ENCODE measurements at regions not wholly inside any gene's neighbourhood (a gene's known extent, or its start where the extent isn't known, plus 50 kb on each side); places are given as distances from the start of the nearest gene placed in this dataset.

- no peak for DNase-seq
- Histone ChIP-seq H3K27me3 (ENCODE audit: control insufficient read depth, insufficient read depth, low read length) (no peaks in the 10 kb centered on the region), H3K36me3 (ENCODE audit: control insufficient read depth, insufficient read depth, low read length) (no peaks in the 10 kb centered on the region), H3K4me3 (ENCODE audit: low read length) (no peak overlapping the region), H3K27ac (ENCODE audit: low read length) (no peak overlapping the region), H3K4me1 (ENCODE audit: control insufficient read depth, insufficient read depth, low read length) (no peaks in the 10 kb centered on the region), H3K9me3 (ENCODE audit: control insufficient read depth, low read depth, low read length) (no peaks in the 10 kb centered on the region)
- no CpG with 5 or more reads among the region's 7 CpGs for WGBS (ENCODE audit: insufficient coverage, low lambda C conversion rate)
Observed at GRCh38 chr2:103809415-103809814, 1044.5 kb upstream of the POU3F3 start.

- H3K36me3 ChIP-seq (ENCODE audit: control insufficient read depth, insufficient read depth, low read length): no peaks in the 10 kb centered on the region
- H3K9me3 ChIP-seq (ENCODE audit: control insufficient read depth, low read depth, low read length): no peaks in the 10 kb centered on the region
- H3K4me3 ChIP-seq (ENCODE audit: low read length): no peak overlapping the region
- no peaks in the 10 kb centered on the region for H3K4me1 ChIP-seq (ENCODE audit: control insufficient read depth, insufficient read depth, low read length)
- WGBS (ENCODE audit: insufficient coverage, low lambda C conversion rate): no CpG with 5 or more reads among the region's 7 CpGs
- H3K27ac ChIP-seq (ENCODE audit: low read length): no peak overlapping the region
- no peak for DNase-seq
- H3K27me3 ChIP-seq (ENCODE audit: control insufficient read depth, insufficient read depth, low read length): no peaks in the 10 kb centered on the region
Observed at GRCh38 chr2:103809941-103810441, 1043.9 kb upstream of the POU3F3 start.

GRCh38 chr2:103810875-103811274 is 1043.0 kb upstream of the POU3F3 start:
- H3K27ac ChIP-seq (ENCODE audit: low read length): no peak overlapping the region
- no peak overlapping the region for H3K4me3 ChIP-seq (ENCODE audit: low read length)
- no peaks in the 10 kb centered on the region for H3K27me3 ChIP-seq (ENCODE audit: control insufficient read depth, insufficient read depth, low read length)
- no peak for DNase-seq
- no peaks in the 10 kb centered on the region for H3K4me1 ChIP-seq (ENCODE audit: control insufficient read depth, insufficient read depth, low read length)
- H3K9me3 ChIP-seq (ENCODE audit: control insufficient read depth, low read depth, low read length): no peaks in the 10 kb centered on the region
- no CpG with 5 or more reads among the region's 2 CpGs for WGBS (ENCODE audit: insufficient coverage, low lambda C conversion rate)
- no peaks in the 10 kb centered on the region for H3K36me3 ChIP-seq (ENCODE audit: control insufficient read depth, insufficient read depth, low read length)

GRCh38 chr2:103814016-103814415 is 1039.9 kb upstream of the POU3F3 start:
- Histone ChIP-seq H3K27me3 (ENCODE audit: control insufficient read depth, insufficient read depth, low read length) (no peaks in the 10 kb centered on the region), H3K27ac (ENCODE audit: low read length) (no peak overlapping the region), H3K9me3 (ENCODE audit: control insufficient read depth, low read depth, low read length) (no peaks in the 10 kb centered on the region), H3K4me1 (ENCODE audit: control insufficient read depth, insufficient read depth, low read length) (no peaks in the 10 kb centered on the region), H3K36me3 (ENCODE audit: control insufficient read depth, insufficient read depth, low read length) (no peaks in the 10 kb centered on the region), H3K4me3 (ENCODE audit: low read length) (no peak overlapping the region)
- 100% methylated on average over 2 of the region's 3 CpGs for WGBS (ENCODE audit: insufficient coverage, low lambda C conversion rate)
- no peak for DNase-seq

GRCh38 chr2:103815731-103816130 is 1038.2 kb upstream of the POU3F3 start:
- WGBS (ENCODE audit: insufficient coverage, low lambda C conversion rate): no CpG with 5 or more reads among the region's 1 CpG
- no peaks in the 10 kb centered on the region for H3K4me1 ChIP-seq (ENCODE audit: control insufficient read depth, insufficient read depth, low read length)

GRCh38 chr2:103817746-103818145 is 1036.2 kb upstream of the POU3F3 start:
- Histone ChIP-seq H3K36me3 (ENCODE audit: control insufficient read depth, insufficient read depth, low read length) (no peaks in the 10 kb centered on the region), H3K27ac (ENCODE audit: low read length) (no peak overlapping the region), H3K9me3 (ENCODE audit: control insufficient read depth, low read depth, low read length) (no peaks in the 10 kb centered on the region), H3K27me3 (ENCODE audit: control insufficient read depth, insufficient read depth, low read length) (no peaks in the 10 kb centered on the region), H3K4me3 (ENCODE audit: low read length) (no peak overlapping the region), H3K4me1 (ENCODE audit: control insufficient read depth, insufficient read depth, low read length) (no peaks in the 10 kb centered on the region)
- no CpG with 5 or more reads among the region's 3 CpGs for WGBS (ENCODE audit: insufficient coverage, low lambda C conversion rate)
- DNase-seq: no peak

More at GRCh38 chr2:103815731-103816130, 1038.2 kb upstream of the POU3F3 start:
- H3K27ac ChIP-seq (ENCODE audit: low read length): no peak overlapping the region
- no peaks in the 10 kb centered on the region for H3K27me3 ChIP-seq (ENCODE audit: control insufficient read depth, insufficient read depth, low read length)
- H3K36me3 ChIP-seq (ENCODE audit: control insufficient read depth, insufficient read depth, low read length): no peaks in the 10 kb centered on the region
- H3K9me3 ChIP-seq (ENCODE audit: control insufficient read depth, low read depth, low read length): no peaks in the 10 kb centered on the region
- H3K4me3 ChIP-seq (ENCODE audit: low read length): no peak overlapping the region
- no peak for DNase-seq

- Histone ChIP-seq H3K27me3 (ENCODE audit: control insufficient read depth, insufficient read depth, low read length) (no peaks in the 10 kb centered on the region), H3K9me3 (ENCODE audit: control insufficient read depth, low read depth, low read length) (no peaks in the 10 kb centered on the region), H3K4me3 (ENCODE audit: low read length) (no peak overlapping the region), H3K27ac (ENCODE audit: low read length) (no peak overlapping the region), H3K4me1 (ENCODE audit: control insufficient read depth, insufficient read depth, low read length) (no peaks in the 10 kb centered on the region), H3K36me3 (ENCODE audit: control insufficient read depth, insufficient read depth, low read length) (no peaks in the 10 kb centered on the region)
- no peak for DNase-seq
- WGBS (ENCODE audit: insufficient coverage, low lambda C conversion rate): 40% methylated on average over 1 of the region's 2 CpGs
Observed at GRCh38 chr2:103818176-103818575, 1035.7 kb upstream of the POU3F3 start.

- no peaks in the 10 kb centered on the region for H3K36me3 ChIP-seq (ENCODE audit: control insufficient read depth, insufficient read depth, low read length)
- H3K4me3 ChIP-seq (ENCODE audit: low read length): no peak overlapping the region
- H3K9me3 ChIP-seq (ENCODE audit: control insufficient read depth, low read depth, low read length): no peaks in the 10 kb centered on the region
- DNase-seq: no peak
- no peaks in the 10 kb centered on the region for H3K4me1 ChIP-seq (ENCODE audit: control insufficient read depth, insufficient read depth, low read length)
- 86% methylated on average over 5 of the region's 5 CpGs for WGBS (ENCODE audit: insufficient coverage, low lambda C conversion rate)
- H3K27me3 ChIP-seq (ENCODE audit: control insufficient read depth, insufficient read depth, low read length): no peaks in the 10 kb centered on the region
- no peak overlapping the region for H3K27ac ChIP-seq (ENCODE audit: low read length)
Observed at GRCh38 chr2:103819599-103819998, 1034.3 kb upstream of the POU3F3 start.

- WGBS (ENCODE audit: insufficient coverage, low lambda C conversion rate): no CpG with 5 or more reads among the region's 1 CpG
- DNase-seq: peak; percentile 9 to 35
- no peak overlapping the region for H3K27ac ChIP-seq (ENCODE audit: low read length)
- no peaks in the 10 kb centered on the region for H3K9me3 ChIP-seq (ENCODE audit: control insufficient read depth, low read depth, low read length)
- no peaks in the 10 kb centered on the region for H3K4me1 ChIP-seq (ENCODE audit: control insufficient read depth, insufficient read depth, low read length)
- no peak overlapping the region for H3K4me3 ChIP-seq (ENCODE audit: low read length)
- H3K36me3 ChIP-seq (ENCODE audit: control insufficient read depth, insufficient read depth, low read length): no peaks in the 10 kb centered on the region
- H3K27me3 ChIP-seq (ENCODE audit: control insufficient read depth, insufficient read depth, low read length): no peaks in the 10 kb centered on the region
Observed at GRCh38 chr2:103823847-103824246, 1030.1 kb upstream of the POU3F3 start.

- H3K36me3 ChIP-seq (ENCODE audit: control insufficient read depth, insufficient read depth, low read length): no peaks in the 10 kb centered on the region
- H3K9me3 ChIP-seq (ENCODE audit: control insufficient read depth, low read depth, low read length): no peaks in the 10 kb centered on the region
- WGBS (ENCODE audit: insufficient coverage, low lambda C conversion rate): no CpG with 5 or more reads among the region's 2 CpGs
- no peaks in the 10 kb centered on the region for H3K4me1 ChIP-seq (ENCODE audit: control insufficient read depth, insufficient read depth, low read length)
- DNase-seq: no peak
- no peak overlapping the region for H3K4me3 ChIP-seq (ENCODE audit: low read length)
- H3K27ac ChIP-seq (ENCODE audit: low read length): no peak overlapping the region
- no peaks in the 10 kb centered on the region for H3K27me3 ChIP-seq (ENCODE audit: control insufficient read depth, insufficient read depth, low read length)
Observed at GRCh38 chr2:103847276-103847675, 1006.6 kb upstream of the POU3F3 start.

GRCh38 chr2:103859238-103859637 is 994.7 kb upstream of the POU3F3 start:
- no peaks in the 10 kb centered on the region for H3K27me3 ChIP-seq (ENCODE audit: control insufficient read depth, insufficient read depth, low read length)
- no peaks in the 10 kb centered on the region for H3K9me3 ChIP-seq (ENCODE audit: control insufficient read depth, low read depth, low read length)
- H3K4me1 ChIP-seq (ENCODE audit: control insufficient read depth, insufficient read depth, low read length): no peaks in the 10 kb centered on the region
- no peak for DNase-seq
- no peak overlapping the region for H3K27ac ChIP-seq (ENCODE audit: low read length)
- H3K36me3 ChIP-seq (ENCODE audit: control insufficient read depth, insufficient read depth, low read length): no peaks in the 10 kb centered on the region
- H3K4me3 ChIP-seq (ENCODE audit: low read length): no peak overlapping the region
- WGBS (ENCODE audit: insufficient coverage, low lambda C conversion rate): 80% methylated on average over 1 of the region's 2 CpGs
